NCI-H187 (cell line): ENCODE measurements at regions not wholly inside any gene's neighbourhood (a gene's known extent, or its start where the extent isn't known, plus 50 kb on each side); places are given as distances from the start of the nearest gene placed in this dataset.
"Not testable (repeated sequence)": the region's sequence is repeated elsewhere in the genome, so short reads cannot be mapped to it uniquely, and the experiment has no call there.

Experiments
- DNase-seq, 2 experiments: peaks; one replicate each; lab custom pipeline; 2025; lab: John Stamatoyannopoulos, UW

DNA sequence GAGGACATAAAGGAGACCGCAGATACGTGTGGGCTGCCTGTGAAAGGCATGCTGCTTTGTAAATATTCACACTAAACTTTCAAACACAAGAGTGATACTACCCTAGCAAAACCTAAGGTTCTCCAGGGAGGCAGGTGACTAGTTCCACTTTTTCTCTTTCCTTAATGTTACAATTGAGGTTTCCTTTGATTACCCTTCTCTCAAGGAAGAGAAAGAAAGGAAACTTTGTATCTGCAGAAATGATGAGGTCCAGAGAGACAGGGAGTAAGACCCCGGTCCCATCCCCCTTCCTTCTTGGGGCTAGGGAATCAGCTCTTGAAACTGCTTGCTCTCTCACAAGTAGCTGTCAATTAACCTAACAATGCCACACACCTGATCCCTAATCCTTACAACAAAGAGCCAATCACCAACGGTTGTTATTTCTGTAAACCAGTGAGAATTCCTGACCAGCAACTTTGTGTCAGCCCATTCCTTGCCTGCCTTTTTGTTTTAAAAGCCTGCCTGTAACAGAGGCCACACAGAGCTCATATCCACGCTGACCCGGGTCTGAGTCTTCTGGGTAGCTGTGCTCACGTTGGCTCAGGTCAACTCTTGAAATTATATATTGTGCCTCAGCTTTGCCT, 754.8 kb upstream of the FRG1 start:
- DNase-seq, result no peak

DNA sequence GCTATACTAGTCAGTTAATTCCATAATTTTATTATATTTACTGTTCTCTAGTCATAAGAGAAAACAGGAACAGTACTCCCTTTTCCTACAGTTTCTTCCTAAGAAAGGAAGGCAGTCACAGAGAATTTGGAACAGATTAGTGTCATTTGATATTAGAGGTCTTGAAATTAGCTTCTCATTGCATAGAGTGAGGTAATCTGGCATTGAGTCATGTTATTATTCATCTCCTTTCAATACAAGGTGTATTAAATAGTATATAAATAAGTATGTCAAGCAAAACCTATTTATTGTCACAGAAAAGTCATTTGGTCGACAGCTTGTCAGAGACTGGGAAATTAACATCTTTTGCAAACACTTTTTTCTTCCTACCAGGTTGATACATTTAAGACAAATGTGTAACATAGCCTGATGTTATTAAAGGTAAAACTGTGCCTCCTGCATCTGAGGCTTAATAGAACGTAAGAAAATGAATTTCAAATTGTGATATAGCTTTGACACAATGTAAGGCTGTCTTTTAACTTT, 753.1 kb upstream of the FRG1 start:
- no peak for DNase-seq

DNA sequence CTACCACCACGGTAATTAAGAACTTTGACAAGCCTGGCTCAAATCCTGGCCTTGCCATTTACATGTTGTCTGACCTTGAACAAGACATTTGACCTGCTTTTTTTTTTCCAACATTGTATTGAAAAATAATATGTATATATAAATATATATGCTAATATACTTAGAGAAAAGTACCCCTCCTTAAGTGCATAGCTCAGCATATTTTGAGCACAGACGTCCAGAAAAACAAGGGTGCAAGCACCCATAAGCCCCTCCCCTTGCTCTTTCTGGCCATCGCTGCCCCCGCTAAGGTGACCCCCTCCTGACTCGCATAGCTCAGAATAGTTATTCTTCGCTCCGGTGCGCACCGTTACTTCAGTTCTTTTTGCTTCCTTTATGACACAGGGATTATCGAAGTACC, 742.0 kb upstream of the FRG1 start:
- no peak for DNase-seq

- no peak for DNase-seq
Measured at GRCh38 chr4:189200353-189200752, 740.3 kb upstream of the FRG1 start.

GRCh38 chr4:189202182-189202868, 738.3 kb upstream of the FRG1 start:
- DNase-seq, result peak; percentile 1 to 5

- DNase-seq, result no peak
Measured at GRCh38 chr4:189202869-189203271, 737.8 kb upstream of the FRG1 start.

- DNase-seq, result no peak
Measured at GRCh38 chr4:189204616-189205015, 736.1 kb upstream of the FRG1 start.

DNA sequence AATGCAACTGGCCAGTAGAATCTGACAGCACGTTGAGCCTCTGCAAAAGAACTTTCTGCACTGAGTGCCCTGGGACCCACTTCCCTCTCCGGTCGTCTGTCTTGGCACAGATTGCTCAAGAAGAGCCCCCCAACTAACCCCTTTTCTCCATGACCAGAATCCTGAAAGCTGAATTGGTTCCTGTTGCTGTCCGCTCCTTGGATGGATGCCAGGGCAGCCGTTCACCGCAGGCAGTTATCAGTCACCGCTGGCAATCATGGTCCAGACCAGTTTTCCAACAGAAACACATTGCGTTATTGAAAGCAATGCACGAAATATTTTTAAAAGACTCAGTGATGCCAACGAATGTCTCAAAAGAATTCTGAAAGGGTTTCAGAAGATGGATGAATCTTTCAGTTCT, 733.7 kb upstream of the FRG1 start:
- DNase-seq, result no peak

GRCh38 chr4:189207872-189208271, 732.8 kb upstream of the FRG1 start:
- DNase-seq, result no peak

- DNase-seq, result no peak
Measured at GRCh38 chr4:189215574-189215973, 725.1 kb upstream of the FRG1 start.

- no peak for DNase-seq
Measured at GRCh38 chr4:189221691-189222090, 719.0 kb upstream of the FRG1 start.

- no peak for DNase-seq
Measured at GRCh38 chr4:189228726-189229125, 711.9 kb upstream of the FRG1 start.

DNA sequence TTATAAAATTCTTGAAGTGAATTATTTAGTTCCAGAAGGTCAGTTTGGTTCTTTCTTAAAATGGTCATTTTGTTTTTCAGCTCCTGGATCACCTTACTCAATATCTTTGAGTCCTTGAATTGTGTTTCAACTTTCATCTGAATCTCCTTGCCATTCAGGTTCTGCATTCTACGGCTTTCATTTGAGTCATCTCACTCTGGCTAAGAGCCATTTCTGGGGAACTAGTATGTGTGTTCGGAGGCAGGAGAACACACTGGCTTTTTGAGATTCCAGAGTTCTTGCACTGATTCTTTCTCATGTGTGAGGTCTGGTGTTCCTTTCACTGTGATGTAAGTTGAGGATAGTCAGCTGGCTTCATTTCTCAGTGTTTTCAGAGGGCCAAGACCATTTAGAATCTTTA, 708.4 kb upstream of the FRG1 start:
- no peak for DNase-seq

GRCh38 chr4:189233754-189234153, 706.9 kb upstream of the FRG1 start:
- DNase-seq, result not testable (repeated sequence)

DNA sequence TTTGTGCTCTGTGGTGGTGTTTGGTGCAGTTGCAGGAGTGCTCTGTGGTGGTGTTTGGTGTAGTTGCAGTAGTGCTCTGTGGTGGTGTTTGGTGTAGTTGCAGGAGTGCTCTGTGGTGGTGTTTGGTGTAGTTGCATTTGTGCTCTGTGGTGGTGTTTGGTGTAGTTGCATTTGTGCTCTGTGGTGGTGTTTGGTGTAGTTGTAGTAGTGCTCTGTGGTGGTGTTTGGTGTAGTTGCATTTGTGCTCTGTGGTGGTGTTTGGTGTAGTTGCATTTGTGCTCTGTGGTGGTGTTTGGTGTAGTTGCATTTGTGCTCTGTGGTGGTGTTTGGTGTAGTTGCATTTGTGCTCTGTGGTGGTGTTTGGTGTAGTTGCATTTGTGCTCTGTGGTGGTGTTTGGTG, 705.7 kb upstream of the FRG1 start:
- DNase-seq, result not testable (repeated sequence)

DNA sequence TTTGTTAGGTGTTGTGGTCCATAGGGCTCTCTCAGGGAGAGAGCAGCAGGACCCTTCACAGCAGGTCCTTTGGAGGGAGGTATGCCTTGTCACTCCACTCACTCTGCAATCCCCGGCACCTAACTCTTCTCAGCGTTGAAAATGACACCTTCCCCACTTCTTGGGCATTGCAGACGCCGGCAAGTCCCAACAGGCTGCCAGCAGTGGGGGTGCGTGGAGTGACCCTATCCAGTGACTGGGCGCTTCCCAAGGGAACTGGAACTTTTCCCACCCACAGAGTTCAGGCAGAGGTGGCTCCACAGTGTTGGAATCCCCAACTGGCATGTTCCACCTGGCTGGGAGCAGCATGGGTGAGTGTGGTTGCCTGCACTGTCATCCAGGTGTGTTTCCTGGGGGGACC, 705.1 kb upstream of the FRG1 start:
- DNase-seq, result no peak

GRCh38 chr4:189236321-189236720, 704.4 kb upstream of the FRG1 start:
- DNase-seq, result not testable (repeated sequence)

DNA sequence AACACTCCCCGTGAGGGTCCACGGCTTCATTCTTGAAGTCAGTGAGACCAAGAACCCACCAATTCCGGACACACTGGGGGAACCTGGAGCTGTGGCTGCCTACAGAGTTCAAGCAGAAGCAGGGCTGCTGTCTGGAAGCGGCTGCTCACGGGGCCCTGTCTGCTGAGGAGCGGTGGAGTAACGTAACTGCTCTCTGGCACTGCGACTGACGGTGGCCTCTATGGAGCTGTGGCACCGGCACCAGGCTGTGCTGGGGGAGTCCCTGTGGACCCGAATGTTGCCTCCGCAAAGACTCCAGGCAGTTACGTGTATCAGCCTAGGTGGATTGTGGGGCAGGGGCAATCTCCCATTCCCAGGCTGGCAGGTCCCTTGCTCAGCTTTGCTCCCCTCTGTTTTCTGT, 703.3 kb upstream of the FRG1 start:
- no peak for DNase-seq

- no peak for DNase-seq
Measured at GRCh38 chr4:189255636-189256035, 685.0 kb upstream of the FRG1 start.

DNA sequence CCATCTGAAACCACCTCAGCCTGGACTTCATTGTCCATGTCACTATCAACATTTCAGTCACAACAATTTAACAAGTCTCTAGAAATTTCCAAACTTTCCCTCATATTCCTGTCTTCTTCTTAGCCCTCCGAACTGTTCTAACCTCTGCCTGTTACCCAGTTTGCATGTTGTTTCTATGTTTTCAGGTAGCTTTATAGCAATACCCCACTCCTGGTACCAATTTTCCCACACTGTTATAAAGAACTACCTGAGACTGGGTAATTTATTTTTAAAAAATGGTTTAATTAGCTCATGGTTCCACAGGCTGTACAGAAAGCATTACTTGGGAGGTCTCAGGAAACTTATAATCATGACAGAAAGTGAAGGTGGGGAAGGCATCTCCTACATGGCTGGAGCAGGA, 679.2 kb upstream of the FRG1 start:
- no peak for DNase-seq

DNA sequence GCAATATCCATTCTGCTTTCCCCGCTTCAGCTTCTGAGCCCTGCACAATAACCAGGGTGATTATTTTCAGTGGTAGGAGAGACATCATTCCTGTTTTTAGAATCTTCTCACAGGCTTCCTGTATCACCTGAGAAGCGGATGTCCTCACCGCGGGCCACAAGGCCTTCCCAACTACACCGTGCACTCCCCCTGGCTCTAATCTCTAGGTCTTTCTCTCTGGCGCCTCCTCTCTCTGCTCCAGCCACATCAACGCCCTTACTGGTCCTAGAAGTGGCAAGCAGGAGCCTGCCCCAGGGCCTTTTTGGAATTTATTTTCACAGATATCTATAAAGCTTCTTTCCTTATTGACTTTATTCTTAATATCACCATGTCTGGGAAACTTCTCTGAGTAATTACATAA, 675.2 kb upstream of the FRG1 start:
- DNase-seq, result no peak

DNA sequence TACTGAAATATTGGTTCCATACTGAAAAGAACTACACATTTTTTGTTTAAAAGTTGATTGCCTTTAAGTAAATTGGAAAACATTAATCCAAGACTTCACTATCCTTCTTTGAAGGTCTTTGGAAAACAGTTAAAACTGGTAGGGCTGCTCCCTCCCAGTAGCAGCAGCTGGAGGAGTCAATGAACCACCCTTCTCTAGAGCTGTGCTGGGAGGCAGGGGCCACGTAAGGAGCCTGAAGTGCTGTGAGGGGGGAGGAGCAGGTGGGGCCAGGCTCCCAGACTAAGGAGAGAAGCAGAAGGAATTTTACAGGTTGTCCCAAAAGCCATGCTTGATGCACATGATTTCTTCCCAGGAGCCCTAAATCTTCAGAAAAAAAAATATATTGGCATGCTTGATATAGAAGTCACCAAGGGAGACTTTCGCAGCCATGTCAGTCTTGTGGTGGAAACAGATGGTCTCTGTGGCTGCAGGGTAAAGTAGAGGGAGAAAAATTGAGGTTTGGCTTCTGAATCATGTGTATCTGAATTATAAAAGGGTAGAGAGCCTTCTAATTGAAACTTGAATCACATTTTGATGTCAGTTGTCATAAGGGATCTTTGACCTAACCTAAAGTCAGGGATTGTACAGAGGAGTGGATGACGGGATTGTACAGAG, 673.2 kb upstream of the FRG1 start:
- DNase-seq, result no peak

- no peak for DNase-seq
Measured at GRCh38 chr4:189278597-189279165, 662.0 kb upstream of the FRG1 start.
